ENCODE measurements at regions not wholly inside any gene's neighbourhood (a gene's known extent, or its start where the extent isn't known, plus 50 kb on each side); places are given as distances from the start of the nearest gene placed in this dataset.

DNA sequence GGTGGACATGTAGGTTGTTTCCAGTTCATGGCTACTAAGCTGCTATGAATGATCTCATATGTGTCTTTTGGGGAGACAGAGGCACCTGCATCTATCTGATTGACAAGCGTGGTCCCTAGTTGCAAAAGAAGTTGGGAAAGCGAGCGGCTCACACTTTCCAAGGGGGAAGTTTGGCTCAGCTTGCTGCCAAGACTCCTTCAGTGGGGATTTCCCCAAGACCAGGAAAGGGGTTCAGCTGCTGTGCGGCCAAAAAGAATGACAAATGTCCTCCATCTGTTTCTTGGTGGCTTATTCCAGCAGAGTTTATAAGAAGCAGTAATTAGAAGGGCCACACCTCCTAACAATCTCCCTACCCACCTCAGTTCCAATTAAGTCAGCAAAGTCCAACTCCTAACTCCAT, 128.5 kb upstream of the GALNT2 start:
- WGBS, 2 donors (ENCODE audit: extremely low coverage in 2 of 2, insufficient read length in 2 of 2, insufficient replicate concordance in 1 of 2), result no CpG with 5 or more reads among the region's 4 CpGs
- no peak overlapping the region for H4K91ac ChIP-seq (ENCODE audit: low read depth, low read length, poor library complexity)
- peaks cover 0 to 3% of the 10 kb centered on the region in 2 donors for H3K4me1 ChIP-seq (ENCODE audit: control insufficient read depth in 2 of 2, insufficient read depth in 1 of 2, low read depth in 1 of 2, low read length in 2 of 2)

GRCh38 chr1:229940684-229941083, 126.4 kb upstream of the GALNT2 start:
- Histone ChIP-seq H3K79me1 (ENCODE audit: low read depth, low read length) (no peaks in the 10 kb centered on the region), H4K8ac (ENCODE audit: low read depth, low read length) (no peak overlapping the region), H2AFZ (ENCODE audit: low read length) (no peak overlapping the region), H2BK5ac (ENCODE audit: low read length) (no peak overlapping the region), H3K36me3 (replicated peaks in 1 of 2; ENCODE audit: control insufficient read depth in 2 of 2, insufficient read depth in 2 of 2, low read length in 2 of 2) (no peaks in the 10 kb centered on the region), H3K9ac (ENCODE audit: low read depth, low read length, poor library complexity) (no peak overlapping the region), H3K18ac (ENCODE audit: low read length) (no peak overlapping the region), H3K14ac (ENCODE audit: low read length) (no peak overlapping the region), H3K4me3 (ENCODE audit: low read length in 2 of 2) (no peak overlapping the region), H3K4me2 (ENCODE audit: insufficient read depth, low read length, poor library complexity, severe bottlenecking) (no peak overlapping the region), H3K4me1 (ENCODE audit: control insufficient read depth in 2 of 2, insufficient read depth in 1 of 2, low read depth in 1 of 2, low read length in 2 of 2) (peaks cover 0 to 3% of the 10 kb centered on the region in 2 donors), H3K4ac (ENCODE audit: low read length) (no peak overlapping the region), H3K27ac (replicated peaks; ENCODE audit: low read length) (no peak overlapping the region), H3K23ac (ENCODE audit: low read depth, low read length, poor library complexity) (no peak overlapping the region), H2BK15ac (ENCODE audit: low read length) (no peak overlapping the region), H4K91ac (ENCODE audit: low read depth, low read length, poor library complexity) (no peak overlapping the region), H3K9me3 (replicated peaks in 1 of 2; ENCODE audit: control insufficient read depth in 2 of 2, insufficient read depth in 1 of 2, low read depth in 1 of 2, low read length in 2 of 2) (peaks cover 0 to 1% of the 10 kb centered on the region in 2 donors), H2BK12ac (ENCODE audit: low read length) (no peak overlapping the region), H2BK120ac (ENCODE audit: low read depth, low read length) (no peak overlapping the region), H2AK5ac (ENCODE audit: low read depth, low read length) (no peak overlapping the region), H3K27me3 (ENCODE audit: control insufficient read depth in 3 of 3, insufficient read depth in 3 of 3, low read depth in 1 of 3, low read length in 3 of 3) (no peaks in the 10 kb centered on the region)
- DNase-seq (ENCODE audit: low spot score), result no peak
- WGBS, 2 donors (ENCODE audit: extremely low coverage in 2 of 2, insufficient read length in 2 of 2, insufficient replicate concordance in 1 of 2), result no CpG with 5 or more reads among the region's 6 CpGs

More for the DNA sequence above, 128.5 kb upstream of the GALNT2 start:
- Histone ChIP-seq H4K8ac (ENCODE audit: low read depth, low read length) (no peak overlapping the region), H3K4me2 (ENCODE audit: insufficient read depth, low read length, poor library complexity, severe bottlenecking) (no peak overlapping the region), H3K23ac (ENCODE audit: low read depth, low read length, poor library complexity) (no peak overlapping the region), H3K9ac (ENCODE audit: low read depth, low read length, poor library complexity) (no peak overlapping the region), H3K14ac (ENCODE audit: low read length) (no peak overlapping the region), H3K79me1 (ENCODE audit: low read depth, low read length) (no peaks in the 10 kb centered on the region), H3K36me3 (replicated peaks in 1 of 2; ENCODE audit: control insufficient read depth in 2 of 2, insufficient read depth in 2 of 2, low read length in 2 of 2) (no peaks in the 10 kb centered on the region), H2BK15ac (ENCODE audit: low read length) (no peak overlapping the region), H2BK120ac (ENCODE audit: low read depth, low read length) (no peak overlapping the region), H3K27me3 (ENCODE audit: control insufficient read depth in 3 of 3, insufficient read depth in 3 of 3, low read depth in 1 of 3, low read length in 3 of 3) (no peaks in the 10 kb centered on the region), H2BK5ac (ENCODE audit: low read length) (no peak overlapping the region), H2AK5ac (ENCODE audit: low read depth, low read length) (no peak overlapping the region), H3K4ac (ENCODE audit: low read length) (no peak overlapping the region), H2BK12ac (ENCODE audit: low read length) (no peak overlapping the region), H3K4me3 (ENCODE audit: low read length in 2 of 2) (no peak overlapping the region), H3K18ac (ENCODE audit: low read length) (no peak overlapping the region), H2AFZ (ENCODE audit: low read length) (no peak overlapping the region), H3K9me3 (replicated peaks in 1 of 2; ENCODE audit: control insufficient read depth in 2 of 2, insufficient read depth in 1 of 2, low read depth in 1 of 2, low read length in 2 of 2) (peaks cover 0 to 1% of the 10 kb centered on the region in 2 donors), H3K27ac (replicated peaks; ENCODE audit: low read length) (no peak overlapping the region)
- DNase-seq (ENCODE audit: low spot score), result no peak

DNA sequence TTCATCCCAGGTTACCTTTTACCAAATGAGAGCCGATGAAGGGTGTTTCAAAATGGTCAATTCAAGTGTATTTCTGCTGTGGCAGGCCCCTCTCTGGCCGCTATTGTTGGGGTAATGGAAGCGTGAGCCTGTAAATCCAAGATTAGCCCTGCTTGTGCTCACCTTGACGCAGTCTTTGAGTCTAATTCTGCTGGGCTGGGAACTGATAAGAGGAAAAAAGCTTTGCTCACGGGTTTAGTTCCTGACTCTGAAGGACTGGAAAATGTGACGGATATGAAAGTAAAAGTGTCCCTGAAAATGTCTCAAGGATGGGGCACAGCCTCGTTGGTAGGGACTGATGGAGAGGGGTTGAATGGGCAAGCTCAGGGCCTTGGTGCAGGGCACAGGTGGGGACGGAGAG, 125.9 kb upstream of the GALNT2 start:
- H3K27me3 ChIP-seq (ENCODE audit: control insufficient read depth in 3 of 3, insufficient read depth in 3 of 3, low read depth in 1 of 3, low read length in 3 of 3), result no peaks in the 10 kb centered on the region
- H3K4me3 ChIP-seq (ENCODE audit: low read length in 2 of 2), result no peak overlapping the region
- H3K14ac ChIP-seq (ENCODE audit: low read length), result no peak overlapping the region
- peaks cover 0 to 3% of the 10 kb centered on the region in 2 donors for H3K4me1 ChIP-seq (ENCODE audit: control insufficient read depth in 2 of 2, insufficient read depth in 1 of 2, low read depth in 1 of 2, low read length in 2 of 2)
- no peaks in the 10 kb centered on the region for H3K79me1 ChIP-seq (ENCODE audit: low read depth, low read length)
- no peak overlapping the region for H3K4me2 ChIP-seq (ENCODE audit: insufficient read depth, low read length, poor library complexity, severe bottlenecking)
- H2BK15ac ChIP-seq (ENCODE audit: low read length), result no peak overlapping the region
- DNase-seq (ENCODE audit: low spot score), result no peak
- no CpG with 5 or more reads among the region's 8 CpGs for WGBS, 2 donors (ENCODE audit: extremely low coverage in 2 of 2, insufficient read length in 2 of 2, insufficient replicate concordance in 1 of 2)
- no peak overlapping the region for H2BK12ac ChIP-seq (ENCODE audit: low read length)
- H3K4ac ChIP-seq (ENCODE audit: low read length), result no peak overlapping the region
- H3K36me3 ChIP-seq (replicated peaks in 1 of 2; ENCODE audit: control insufficient read depth in 2 of 2, insufficient read depth in 2 of 2, low read length in 2 of 2), result no peaks in the 10 kb centered on the region
- no peak overlapping the region for H2AFZ ChIP-seq (ENCODE audit: low read length)
- H3K27ac ChIP-seq (replicated peaks; ENCODE audit: low read length), result no peak overlapping the region
- H3K23ac ChIP-seq (ENCODE audit: low read depth, low read length, poor library complexity), result no peak overlapping the region
- no peak overlapping the region for H2AK5ac ChIP-seq (ENCODE audit: low read depth, low read length)
- H3K9ac ChIP-seq (ENCODE audit: low read depth, low read length, poor library complexity), result no peak overlapping the region
- no peak overlapping the region for H2BK5ac ChIP-seq (ENCODE audit: low read length)
- H4K8ac ChIP-seq (ENCODE audit: low read depth, low read length), result no peak overlapping the region
- no peak overlapping the region for H4K91ac ChIP-seq (ENCODE audit: low read depth, low read length, poor library complexity)
- peaks cover 0 to 1% of the 10 kb centered on the region in 2 donors for H3K9me3 ChIP-seq (replicated peaks in 1 of 2; ENCODE audit: control insufficient read depth in 2 of 2, insufficient read depth in 1 of 2, low read depth in 1 of 2, low read length in 2 of 2)
- no peak overlapping the region for H3K18ac ChIP-seq (ENCODE audit: low read length)
- no peak overlapping the region for H2BK120ac ChIP-seq (ENCODE audit: low read depth, low read length)

GRCh38 chr1:229941831-229942230, 125.2 kb upstream of the GALNT2 start:
- DNase-seq (ENCODE audit: low spot score), result no peak
- Histone ChIP-seq H4K8ac (ENCODE audit: low read depth, low read length) (no peak overlapping the region), H3K4me3 (ENCODE audit: low read length in 2 of 2) (no peak overlapping the region), H2AFZ (ENCODE audit: low read length) (no peak overlapping the region), H3K14ac (ENCODE audit: low read length) (no peak overlapping the region), H3K27ac (replicated peaks; ENCODE audit: low read length) (no peak overlapping the region), H2BK5ac (ENCODE audit: low read length) (no peak overlapping the region), H3K4me1 (ENCODE audit: control insufficient read depth in 2 of 2, insufficient read depth in 1 of 2, low read depth in 1 of 2, low read length in 2 of 2) (peaks cover 0 to 3% of the 10 kb centered on the region in 2 donors), H2BK12ac (ENCODE audit: low read length) (no peak overlapping the region), H2AK5ac (ENCODE audit: low read depth, low read length) (no peak overlapping the region), H3K18ac (ENCODE audit: low read length) (no peak overlapping the region), H3K9me3 (replicated peaks in 1 of 2; ENCODE audit: control insufficient read depth in 2 of 2, insufficient read depth in 1 of 2, low read depth in 1 of 2, low read length in 2 of 2) (peaks cover 0 to 1% of the 10 kb centered on the region in 2 donors), H3K4ac (ENCODE audit: low read length) (no peak overlapping the region), H2BK120ac (ENCODE audit: low read depth, low read length) (no peak overlapping the region), H2BK15ac (ENCODE audit: low read length) (no peak overlapping the region), H3K79me1 (ENCODE audit: low read depth, low read length) (no peaks in the 10 kb centered on the region), H3K36me3 (replicated peaks in 1 of 2; ENCODE audit: control insufficient read depth in 2 of 2, insufficient read depth in 2 of 2, low read length in 2 of 2) (no peaks in the 10 kb centered on the region), H3K27me3 (ENCODE audit: control insufficient read depth in 3 of 3, insufficient read depth in 3 of 3, low read depth in 1 of 3, low read length in 3 of 3) (no peaks in the 10 kb centered on the region), H4K91ac (ENCODE audit: low read depth, low read length, poor library complexity) (no peak overlapping the region), H3K9ac (ENCODE audit: low read depth, low read length, poor library complexity) (no peak overlapping the region), H3K4me2 (ENCODE audit: insufficient read depth, low read length, poor library complexity, severe bottlenecking) (no peak overlapping the region), H3K23ac (ENCODE audit: low read depth, low read length, poor library complexity) (no peak overlapping the region)
- no CpG with 5 or more reads among the region's 10 CpGs for WGBS, 2 donors (ENCODE audit: extremely low coverage in 2 of 2, insufficient read length in 2 of 2, insufficient replicate concordance in 1 of 2)
